A673 (cell line): ENCODE measurements at regions not wholly inside any gene's neighbourhood (a gene's known extent, or its start where the extent isn't known, plus 50 kb on each side); places are given as distances from the start of the nearest gene placed in this dataset.

Experiments
- BruUV-seq: library from RNA; stranded (reverse); fragments of 400-500 nt; replicated peaks from 2 replicates; lab custom pipeline; 2021; lab: Mats Ljungman, UMichigan
- CTCF ChIA-PET: fragments of 300-600 bp; sonication (Branson Sonifier 250); formaldehyde crosslinking; loops from one replicate; lab custom pipeline; 2022; ENCODE audit warnings: antibody characterized with exemption; lab: Charles Lee
- POLR2A ChIA-PET: fragments of 300-600 bp; sonication (Branson Sonifier 250); formaldehyde crosslinking; loops from one replicate; lab custom pipeline; 2022; ENCODE audit warnings: antibody characterized with exemption; ENCODE audit not compliant: low non-redundant PET; lab: Charles Lee
- DNase-seq: peaks from one replicate; pipeline ENCODE4 v3.0.0-alpha.2; 2015; ENCODE audit warnings: low spot score
- H3K27ac ChIP-seq: fragments of 200-600 bp; sonication (generic); 2 replicates; pipeline ENCODE4 v1.5.1; 2016; ENCODE audit warnings: mixed run types, low read depth, mild to moderate bottlenecking, mixed read lengths, antibody characterized with exemption, low read length; ENCODE audit not compliant: poor library complexity, severe bottlenecking
- H3K27me3 ChIP-seq: fragments of 200-600 bp; sonication (generic); replicated peaks from 2 replicates; pipeline ENCODE4 v1.6.1; 2017; ENCODE audit warnings: mixed run types, low read depth, mild to moderate bottlenecking, mixed read lengths, antibody characterized with exemption, low read length; ENCODE audit not compliant: insufficient read depth, poor library complexity
- H3K36me3 ChIP-seq: fragments of 200-600 bp; sonication (generic); 2 replicates; pipeline ENCODE4 v1.6.1; 2016; ENCODE audit warnings: mixed run types, mild to moderate bottlenecking, mixed read lengths, antibody characterized with exemption, low read length; ENCODE audit not compliant: insufficient read depth, poor library complexity, severe bottlenecking
- H3K4me1 ChIP-seq: fragments of 200-600 bp; sonication (generic); 2 replicates; pipeline ENCODE4 v1.6.1; 2017; ENCODE audit warnings: mixed run types, mild to moderate bottlenecking, mixed read lengths, antibody characterized with exemption, low read length; ENCODE audit not compliant: insufficient read depth, poor library complexity, severe bottlenecking
- H3K4me3 ChIP-seq: fragments of 200-600 bp; sonication (generic); 2 replicates; pipeline ENCODE4 v1.5.1; 2016; ENCODE audit warnings: low read depth, mixed run types, mild to moderate bottlenecking, mixed read lengths, low read length; ENCODE audit not compliant: poor library complexity, severe bottlenecking
- H3K9me3 ChIP-seq: fragments of 200-600 bp; sonication (generic); 2 replicates; pipeline ENCODE4 v1.6.1; 2016; ENCODE audit warnings: mixed run types, low read depth, mild to moderate bottlenecking, mixed read lengths, antibody characterized with exemption, low read length; ENCODE audit not compliant: poor library complexity, severe bottlenecking
- EZH2 ChIP-seq: fragments of 200-600 bp; sonication (generic); IDR thresholded peaks from 2 replicates; pipeline ENCODE4 v1.6.1; 2017; ENCODE audit warnings: borderline replicate concordance, low read depth, mild to moderate bottlenecking, mixed read lengths, antibody characterized with exemption, low read length; ENCODE audit not compliant: poor library complexity, severe bottlenecking
- intact Hi-C: fragments of 100-400 bp; cut with micrococcal nuclease; formaldehyde crosslinking; loops from one replicate; pipeline ENCODE4 v1.10.0; 2022; ENCODE audit not compliant: unreplicated experiment
- TF ChIP-seq, protein P1 (sequence below): fragments of 300-800, 200-600 bp; sonication (generic); conservative IDR thresholded peaks from 2 replicates; pipeline ENCODE4 v1.5.1; 2017; ENCODE audit warnings: low read depth, mild to moderate bottlenecking, antibody characterized with exemption, low read length, moderate library complexity, mixed read lengths

DNA sequence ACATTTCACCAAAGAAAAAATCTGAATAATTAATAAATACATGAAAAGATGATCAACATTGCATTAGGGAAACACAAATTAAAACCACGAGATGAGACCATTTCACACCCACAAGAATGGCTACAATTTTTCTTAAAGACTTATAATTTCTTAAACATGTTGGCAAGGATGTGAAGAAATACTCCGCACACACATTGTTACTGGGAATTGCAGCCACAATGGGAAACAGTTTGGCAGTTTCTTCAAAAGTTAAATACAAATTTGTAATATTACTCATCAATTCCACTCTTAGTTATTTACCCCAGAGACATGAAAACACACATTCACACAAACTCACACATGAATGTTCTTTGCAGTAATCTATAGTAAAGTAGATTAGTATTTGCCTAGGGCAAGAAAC is 363.3 kb upstream of the SMIM21 start:
- no peaks in the 10 kb centered on the region for H3K4me1 ChIP-seq
- no peaks in the 10 kb centered on the region for H3K36me3 ChIP-seq
- no TSS peak for BruUV-seq
- H3K9me3 ChIP-seq, result peaks cover 6% of the 10 kb centered on the region
- ChIA-PET CTCF (no interaction called here), POLR2A (no interaction called here)
- DNase-seq, result no peak
- no peak for TF ChIP-seq EZH2
- TF ChIP-seq, protein P1, sequence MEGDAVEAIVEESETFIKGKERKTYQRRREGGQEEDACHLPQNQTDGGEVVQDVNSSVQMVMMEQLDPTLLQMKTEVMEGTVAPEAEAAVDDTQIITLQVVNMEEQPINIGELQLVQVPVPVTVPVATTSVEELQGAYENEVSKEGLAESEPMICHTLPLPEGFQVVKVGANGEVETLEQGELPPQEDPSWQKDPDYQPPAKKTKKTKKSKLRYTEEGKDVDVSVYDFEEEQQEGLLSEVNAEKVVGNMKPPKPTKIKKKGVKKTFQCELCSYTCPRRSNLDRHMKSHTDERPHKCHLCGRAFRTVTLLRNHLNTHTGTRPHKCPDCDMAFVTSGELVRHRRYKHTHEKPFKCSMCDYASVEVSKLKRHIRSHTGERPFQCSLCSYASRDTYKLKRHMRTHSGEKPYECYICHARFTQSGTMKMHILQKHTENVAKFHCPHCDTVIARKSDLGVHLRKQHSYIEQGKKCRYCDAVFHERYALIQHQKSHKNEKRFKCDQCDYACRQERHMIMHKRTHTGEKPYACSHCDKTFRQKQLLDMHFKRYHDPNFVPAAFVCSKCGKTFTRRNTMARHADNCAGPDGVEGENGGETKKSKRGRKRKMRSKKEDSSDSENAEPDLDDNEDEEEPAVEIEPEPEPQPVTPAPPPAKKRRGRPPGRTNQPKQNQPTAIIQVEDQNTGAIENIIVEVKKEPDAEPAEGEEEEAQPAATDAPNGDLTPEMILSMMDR, result no peak
- H3K27ac ChIP-seq, result no peak overlapping the region
- no peaks in the 10 kb centered on the region for H3K27me3 ChIP-seq
- intact Hi-C loops, result no loop called here
- no peak overlapping the region for H3K4me3 ChIP-seq

DNA sequence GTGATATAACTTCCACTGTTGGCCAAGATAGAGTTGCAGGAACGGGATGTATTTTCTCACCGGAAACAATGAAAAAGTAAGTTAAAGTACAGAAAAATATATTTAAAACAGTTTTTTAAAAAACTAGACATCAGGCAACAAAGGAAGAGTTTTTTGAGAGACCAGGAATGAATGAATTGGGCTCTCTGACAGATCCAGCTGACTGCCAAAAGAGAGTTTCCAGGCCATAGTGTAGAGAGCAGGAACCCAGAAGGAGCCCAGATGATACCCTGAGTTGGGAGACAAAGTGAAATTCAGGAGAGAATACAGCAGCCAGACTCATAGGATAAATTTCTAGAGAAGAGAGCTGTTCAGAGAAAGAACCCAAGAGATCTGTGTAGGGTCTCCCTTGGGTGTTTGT is 362.6 kb upstream of the SMIM21 start:
- TF ChIP-seq EZH2, result no peak
- TF ChIP-seq, protein P1, result no peak
- no peaks in the 10 kb centered on the region for H3K4me1 ChIP-seq
- DNase-seq, result no peak
- intact Hi-C loops, result no loop called here
- no peaks in the 10 kb centered on the region for H3K36me3 ChIP-seq
- no peak overlapping the region for H3K27ac ChIP-seq
- ChIA-PET POLR2A (no interaction called here), CTCF (no interaction called here)
- H3K9me3 ChIP-seq, result peaks cover 6% of the 10 kb centered on the region
- BruUV-seq, result no TSS peak
- peaks cover 6% of the 10 kb centered on the region for H3K27me3 ChIP-seq
- H3K4me3 ChIP-seq, result no peak overlapping the region

DNA sequence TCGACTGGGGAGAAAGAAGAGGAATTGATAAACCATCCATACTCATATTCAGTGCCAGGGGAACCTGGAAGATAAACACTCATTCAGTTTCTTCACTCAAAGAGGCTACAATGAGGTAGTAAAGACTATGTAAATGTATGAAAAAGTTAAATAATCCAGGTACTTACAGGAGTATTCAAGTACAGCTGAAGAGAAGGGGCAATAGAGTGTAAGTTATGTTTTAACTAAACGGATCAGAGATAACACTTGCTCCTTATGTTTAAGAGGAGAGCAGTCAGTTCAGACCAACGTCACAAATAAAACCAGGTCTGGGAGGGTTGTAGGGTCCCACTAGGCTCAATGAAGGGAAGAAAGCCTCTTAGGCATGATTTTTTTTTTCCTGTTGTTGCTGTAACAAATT is 358.3 kb upstream of the SMIM21 start:
- Histone ChIP-seq H3K4me3 (no peak overlapping the region), H3K27ac (no peak overlapping the region), H3K4me1 (no peaks in the 10 kb centered on the region), H3K27me3 (peaks cover 36% of the 10 kb centered on the region), H3K9me3 (no peaks in the 10 kb centered on the region), H3K36me3 (no peaks in the 10 kb centered on the region)
- CTCF ChIA-PET, result no interaction called here
- BruUV-seq, result no TSS peak
- TF ChIP-seq, protein P1, result no peak
- TF ChIP-seq EZH2, result no peak
- POLR2A ChIA-PET, result no interaction called here
- DNase-seq, result no peak
- intact Hi-C loops, result no loop called here
